Stimulated activated CD8-positive, alpha-beta memory T cell treated with anti-CD3 and anti-CD28 coated beads, Interleukin-15, amount 100 ng/mL, for 4 hours (primary cell): ENCODE measurements at regions not wholly inside any gene's neighbourhood (a gene's known extent, or its start where the extent isn't known, plus 50 kb on each side); places are given as distances from the start of the nearest gene placed in this dataset.

Experiments used
- DNase-seq, 2 donors: peaks; one replicate each; pipeline ENCODE4 v3.0.0-alpha.2; 2020; ENCODE audit warnings: low read depth in 2 of 2

GRCh38 chr1:213874789-213875188 lies 113.0 kb upstream of the PROX1 start:
- DNase-seq, result no peak

GRCh38 chr1:213876531-213876930 lies 111.2 kb upstream of the PROX1 start:
- DNase-seq, result no peak

DNA sequence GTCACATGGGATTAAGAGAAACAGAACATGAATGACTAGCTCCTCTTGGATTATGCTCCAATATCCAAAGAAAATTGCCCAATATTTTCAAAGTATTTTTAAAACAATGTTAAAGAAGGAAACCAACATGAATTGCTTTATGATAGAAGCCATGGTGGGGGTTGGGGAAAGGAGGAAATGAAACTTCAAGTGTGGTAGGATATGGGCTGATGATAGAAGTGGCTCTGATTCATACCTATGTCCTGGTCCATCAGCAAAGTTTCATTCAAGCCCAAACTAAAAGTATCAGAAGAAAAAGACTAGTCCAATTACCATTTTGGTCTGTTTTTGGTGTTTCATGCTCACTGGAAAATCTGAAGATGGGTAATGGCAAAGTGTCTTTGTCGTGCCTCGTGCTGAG lies 104.2 kb upstream of the PROX1 start:
- DNase-seq, result no peak

- no peak for DNase-seq
Observed at GRCh38 chr1:213884402-213884801, 103.4 kb upstream of the PROX1 start.

GRCh38 chr1:213884942-213885341 lies 102.8 kb upstream of the PROX1 start:
- no peak for DNase-seq

DNA sequence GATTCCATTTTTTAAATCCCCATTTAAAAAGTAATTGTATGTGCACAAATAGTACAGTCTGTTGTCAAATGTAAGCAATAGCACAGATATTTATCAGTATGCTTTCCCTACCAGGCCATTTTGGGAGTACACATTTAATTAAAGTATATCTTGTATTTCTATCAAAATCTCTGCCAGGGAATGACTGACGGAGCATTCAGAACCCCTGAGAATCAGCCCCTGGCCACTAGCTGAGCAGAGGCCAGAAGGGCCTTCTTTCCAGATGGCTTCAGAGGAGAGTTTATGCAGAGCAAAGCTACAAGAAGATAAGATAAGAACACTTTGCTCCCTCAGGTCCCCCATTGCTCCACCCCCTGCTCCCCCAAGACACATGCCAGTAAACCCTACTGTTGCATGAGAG lies 99.9 kb upstream of the PROX1 start:
- no peak for DNase-seq

GRCh38 chr1:213891989-213892902 lies 95.5 kb upstream of the PROX1 start:
- no peak for DNase-seq

- DNase-seq, result no peak
Observed at GRCh38 chr1:213898684-213899083, 89.1 kb upstream of the PROX1 start.

- no peak for DNase-seq
Observed at GRCh38 chr1:213899413-213899812, 88.4 kb upstream of the PROX1 start.

DNA sequence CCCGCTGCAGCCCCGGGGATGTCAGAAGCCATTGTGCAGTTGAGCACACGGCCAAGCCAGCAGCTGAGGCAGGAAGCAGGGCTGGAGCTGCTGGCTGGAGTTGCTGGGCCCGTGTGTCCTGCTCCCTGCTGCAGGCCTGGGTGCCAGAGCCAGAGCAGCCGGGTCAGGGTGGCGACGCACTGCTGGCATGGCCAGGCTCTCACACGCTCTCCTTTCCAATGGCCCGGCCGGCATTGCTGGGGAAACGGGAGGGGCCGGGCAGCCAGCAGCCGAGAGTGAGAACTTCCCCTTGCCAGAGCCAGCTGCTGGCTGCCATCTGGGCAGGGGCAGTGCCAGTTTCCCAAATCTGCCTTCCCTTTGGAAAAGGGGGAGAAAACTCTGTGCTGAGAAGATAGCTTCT lies 82.4 kb upstream of the PROX1 start:
- DNase-seq, result no peak

DNA sequence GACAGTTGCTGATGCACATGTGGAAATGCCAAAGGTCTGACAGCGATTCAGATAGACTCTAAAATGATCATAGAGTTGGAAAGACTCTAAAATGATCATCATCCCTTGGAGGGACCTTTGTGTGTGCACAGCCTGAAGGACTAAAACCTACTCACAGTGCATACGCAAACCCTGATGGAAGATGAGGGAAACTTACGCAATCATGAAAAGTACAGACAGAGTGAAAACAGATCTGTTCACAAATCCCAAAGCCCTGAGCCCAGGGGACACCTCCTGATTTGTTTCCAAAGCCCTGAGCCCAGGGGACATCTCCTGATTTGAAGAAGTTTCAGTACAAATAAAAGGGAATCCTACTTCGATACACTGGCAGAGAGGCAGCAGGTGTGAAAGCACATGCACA lies 79.3 kb upstream of the PROX1 start:
- no peak for DNase-seq

DNA sequence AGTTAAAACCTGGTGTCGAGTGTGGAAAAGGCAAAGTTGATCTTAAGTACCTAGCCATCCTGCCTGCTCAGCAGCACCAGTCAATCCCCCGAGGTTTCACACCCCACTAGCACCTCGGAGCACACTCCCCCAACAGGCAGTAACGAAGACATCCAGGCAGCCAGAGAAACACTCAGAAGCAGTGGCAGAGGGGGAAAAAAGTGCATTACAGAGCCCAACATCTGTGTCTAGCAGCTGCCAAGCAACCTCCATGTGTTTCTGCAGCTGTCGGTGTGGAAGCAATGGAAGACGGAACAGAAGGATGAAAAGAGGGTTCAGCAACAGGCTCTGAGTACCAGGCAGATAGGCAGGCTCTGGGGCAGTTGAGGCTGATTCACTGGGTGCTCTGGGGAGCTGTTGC lies 73.4 kb upstream of the PROX1 start:
- no peak for DNase-seq

DNA sequence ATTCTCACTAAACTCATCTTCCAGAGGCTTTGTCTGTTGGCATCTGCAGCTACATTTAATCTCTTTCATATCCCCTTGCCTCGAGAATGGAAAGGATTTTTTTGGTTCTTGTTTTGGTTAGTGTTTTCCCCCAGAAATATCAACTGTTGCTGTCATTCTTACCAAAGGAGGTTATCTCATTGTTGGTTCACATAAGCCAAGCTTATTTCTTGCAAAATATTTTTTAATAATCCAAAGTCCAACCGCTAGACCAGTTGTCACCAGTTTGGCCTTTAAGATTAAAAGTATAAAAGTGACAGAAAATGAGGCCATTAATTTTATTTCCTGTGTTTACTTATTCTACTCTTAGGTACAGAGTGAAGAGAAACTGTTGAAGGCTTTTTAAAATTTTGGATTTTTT lies 66.5 kb upstream of the PROX1 start:
- no peak for DNase-seq

DNA sequence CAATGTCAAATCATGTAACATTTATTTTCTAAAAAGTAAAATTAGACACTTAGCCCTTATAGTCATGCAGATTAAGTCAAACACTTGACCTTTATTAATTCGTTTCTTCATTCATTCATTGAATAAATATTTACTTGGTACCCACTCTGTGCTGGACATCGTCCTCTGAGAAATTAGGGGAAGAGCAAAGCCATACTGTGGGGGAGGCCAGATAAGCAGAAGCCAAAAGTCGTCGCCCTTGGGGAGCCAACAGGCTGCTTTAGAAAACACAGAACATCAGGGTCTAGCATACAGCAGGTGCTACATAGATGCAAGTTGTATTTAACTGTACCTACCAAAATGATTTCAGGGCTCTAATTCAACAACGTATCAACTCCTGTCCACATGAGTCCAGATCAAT lies 66.1 kb upstream of the PROX1 start:
- DNase-seq, result no peak

DNA sequence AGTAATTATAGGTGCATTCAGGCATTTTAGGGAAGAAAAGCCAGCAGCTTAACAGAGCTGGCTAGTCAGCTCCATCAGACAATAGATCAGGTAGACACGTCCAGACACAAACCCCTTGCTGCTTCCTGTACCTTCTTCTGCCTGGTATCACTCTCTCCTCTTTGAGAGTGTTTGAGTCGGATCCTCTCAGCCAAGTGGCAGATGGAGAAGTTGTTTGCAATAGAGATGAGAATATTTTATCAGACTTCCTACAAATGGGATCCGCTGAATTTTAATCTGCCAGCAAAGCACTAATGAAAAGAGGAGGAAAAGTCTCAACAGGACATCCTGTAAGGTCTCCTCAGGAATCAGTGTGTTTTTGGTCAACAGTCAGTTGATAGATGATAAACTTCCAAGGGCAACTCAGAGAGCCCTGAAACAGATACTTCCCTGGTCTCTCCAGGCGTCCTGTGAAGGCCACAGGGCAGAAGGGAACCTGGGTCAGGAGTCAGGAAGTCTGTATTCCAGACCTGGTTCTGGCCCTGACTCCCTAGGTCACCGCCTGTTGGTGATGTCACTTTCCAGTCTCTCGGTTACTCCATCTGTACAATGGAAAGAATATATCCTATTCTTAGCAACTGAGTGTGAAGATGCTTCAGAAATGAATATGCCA lies 62.1 kb upstream of the PROX1 start:
- DNase-seq, result no peak

DNA sequence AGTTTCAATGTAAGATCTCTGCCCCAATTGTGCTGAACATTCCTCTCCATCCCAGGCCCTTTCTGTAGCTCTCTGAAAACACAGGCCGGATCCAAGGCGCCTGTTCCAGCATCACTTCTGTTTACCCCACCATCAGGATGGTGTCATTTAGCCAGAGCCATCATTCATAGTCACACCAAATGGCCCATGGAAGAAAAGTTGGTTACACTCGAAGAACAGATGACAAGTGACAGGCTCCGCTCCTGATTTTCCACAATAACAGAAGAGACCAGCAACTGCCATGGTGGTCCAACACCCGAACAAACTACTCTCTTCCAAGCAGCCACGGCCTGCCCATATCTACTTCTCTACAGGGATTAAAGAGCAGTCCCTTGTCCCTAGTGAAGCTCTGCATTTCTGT lies 59.9 kb upstream of the PROX1 start:
- DNase-seq, result no peak

GRCh38 chr1:213929398-213929797 lies 58.4 kb upstream of the PROX1 start:
- DNase-seq, result no peak

DNA sequence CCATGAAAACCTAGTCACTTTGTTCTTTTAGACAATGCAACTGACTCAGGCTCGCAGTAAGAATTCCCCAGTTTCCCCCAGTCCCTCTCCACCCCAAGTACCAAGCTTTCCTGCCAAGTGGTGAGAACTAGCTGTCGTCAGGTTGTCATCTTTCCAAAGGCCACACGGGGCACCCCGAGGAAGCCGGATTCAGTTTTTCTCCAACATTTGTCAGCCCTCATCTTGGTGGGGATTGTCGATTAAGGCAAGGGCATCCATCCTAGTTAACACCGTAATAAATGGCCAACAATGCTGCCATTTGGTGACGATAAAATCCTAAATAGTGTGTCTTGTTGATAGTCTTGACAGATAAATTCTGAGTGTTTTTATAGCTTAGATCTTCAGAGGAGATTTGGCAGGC lies 55.9 kb upstream of the PROX1 start:
- no peak for DNase-seq

GRCh38 chr1:213933336-213933735 lies 54.4 kb upstream of the PROX1 start:
- DNase-seq, result no peak

- DNase-seq, result no peak
Observed at GRCh38 chr1:213934649-213935048, 53.1 kb upstream of the PROX1 start.

DNA sequence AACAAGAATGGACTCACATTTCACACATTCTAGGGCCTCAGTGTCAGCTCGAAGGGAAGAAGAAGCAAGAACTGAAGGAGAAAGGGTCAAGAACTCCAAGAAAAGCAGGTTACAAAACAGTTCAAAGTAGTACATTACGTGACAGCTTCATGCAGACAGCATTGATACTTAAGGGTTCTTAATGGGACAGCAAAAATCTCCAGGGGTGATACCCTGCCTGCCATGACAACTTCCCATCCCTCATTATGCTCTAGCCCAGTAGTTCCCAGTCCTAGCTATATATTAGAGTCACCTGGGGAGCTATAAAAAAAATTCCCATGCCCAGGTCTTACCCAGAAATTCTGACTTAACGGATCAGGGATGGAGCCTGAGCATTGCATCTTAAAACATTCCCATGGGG lies 51.2 kb upstream of the PROX1 start:
- DNase-seq, result no peak
